DOHH2 (cell line): ENCODE measurements at regions not wholly inside any gene's neighbourhood (a gene's known extent, or its start where the extent isn't known, plus 50 kb on each side); places are given as distances from the start of the nearest gene placed in this dataset.

Source experiments
- H3F3A ChIP-seq: fragments of 200-600 bp; sonication (generic), shearing (Covaris generic); 2 replicates; pipeline ENCODE4 v1.6.0; 2016; ENCODE audit warnings: antibody characterized with exemption, mild to moderate bottlenecking; ENCODE audit not compliant: control insufficient read depth, insufficient read depth
- H3K27ac ChIP-seq: fragments of 200-600 bp; sonication (generic); 2 replicates; pipeline ENCODE4 v1.5.1; 2014; ENCODE audit warnings: low read depth, mild to moderate bottlenecking, low read length, moderate library complexity
- H3K27me3 ChIP-seq: fragments of 200-600 bp; sonication (generic); 2 replicates; pipeline ENCODE4 v1.6.1; 2014; ENCODE audit warnings: mild to moderate bottlenecking, low read length, mixed read lengths; ENCODE audit not compliant: control insufficient read depth
- H3K36me3 ChIP-seq: fragments of 200-600 bp; sonication (generic); 2 replicates; pipeline ENCODE4 v1.6.1; 2014; ENCODE audit warnings: mild to moderate bottlenecking, low read length, moderate library complexity, mixed read lengths; ENCODE audit not compliant: control insufficient read depth
- H3K4me1 ChIP-seq: fragments of 200-600 bp; sonication (generic); 2 replicates; pipeline ENCODE4 v1.6.1; 2014; ENCODE audit warnings: mild to moderate bottlenecking, low read length, mixed read lengths; ENCODE audit not compliant: control insufficient read depth
- H3K4me2 ChIP-seq: fragments of 200-600 bp; sonication (generic); 2 replicates; pipeline ENCODE4 v1.6.0; 2014; ENCODE audit warnings: mild to moderate bottlenecking, low read length, moderate library complexity
- H3K4me3 ChIP-seq: fragments of 200-600 bp; sonication (generic); 2 replicates; pipeline ENCODE4 v1.5.1; 2014; ENCODE audit warnings: mild to moderate bottlenecking, low read length, mixed read lengths
- H3K79me2 ChIP-seq: fragments of 200-600 bp; sonication (generic); 2 replicates; pipeline ENCODE4 v1.6.1; 2014; ENCODE audit warnings: mild to moderate bottlenecking, low read length, mixed read lengths; ENCODE audit not compliant: control insufficient read depth
- H3K9me2 ChIP-seq: fragments of 200-600 bp; sonication (generic); replicated peaks from 2 replicates; pipeline ENCODE4 v1.6.1; 2014; ENCODE audit warnings: mild to moderate bottlenecking, low read length, mixed read lengths; ENCODE audit not compliant: control insufficient read depth
- H3K9me3 ChIP-seq: fragments of 200-600 bp; sonication (generic); 2 replicates; pipeline ENCODE4 v1.6.1; 2014; ENCODE audit warnings: antibody characterized with exemption, low read length, mixed read lengths; ENCODE audit not compliant: control insufficient read depth, insufficient read depth
- H4K20me1 ChIP-seq: fragments of 200-600 bp; sonication (generic); 2 replicates; pipeline ENCODE4 v1.6.0; 2014; ENCODE audit warnings: low read depth, mild to moderate bottlenecking, antibody characterized with exemption, low read length, moderate library complexity; ENCODE audit not compliant: control insufficient read depth, insufficient read depth
- CTCF ChIP-seq: fragments of 200-600 bp; sonication (generic); IDR thresholded peaks from one replicate; pipeline ENCODE4 v1.5.1; 2014; ENCODE audit warnings: antibody characterized with exemption, mild to moderate bottlenecking, low read depth, low read length; ENCODE audit not compliant: poor library complexity, severe bottlenecking
- EZH2phosphoT487 ChIP-seq: fragments of 200-600 bp; sonication (generic); IDR thresholded peaks from 2 replicates; pipeline ENCODE4 v1.6.1; 2017; ENCODE audit warnings: borderline replicate concordance, mild to moderate bottlenecking, antibody characterized with exemption, low read length, moderate library complexity, mixed read lengths

DNA sequence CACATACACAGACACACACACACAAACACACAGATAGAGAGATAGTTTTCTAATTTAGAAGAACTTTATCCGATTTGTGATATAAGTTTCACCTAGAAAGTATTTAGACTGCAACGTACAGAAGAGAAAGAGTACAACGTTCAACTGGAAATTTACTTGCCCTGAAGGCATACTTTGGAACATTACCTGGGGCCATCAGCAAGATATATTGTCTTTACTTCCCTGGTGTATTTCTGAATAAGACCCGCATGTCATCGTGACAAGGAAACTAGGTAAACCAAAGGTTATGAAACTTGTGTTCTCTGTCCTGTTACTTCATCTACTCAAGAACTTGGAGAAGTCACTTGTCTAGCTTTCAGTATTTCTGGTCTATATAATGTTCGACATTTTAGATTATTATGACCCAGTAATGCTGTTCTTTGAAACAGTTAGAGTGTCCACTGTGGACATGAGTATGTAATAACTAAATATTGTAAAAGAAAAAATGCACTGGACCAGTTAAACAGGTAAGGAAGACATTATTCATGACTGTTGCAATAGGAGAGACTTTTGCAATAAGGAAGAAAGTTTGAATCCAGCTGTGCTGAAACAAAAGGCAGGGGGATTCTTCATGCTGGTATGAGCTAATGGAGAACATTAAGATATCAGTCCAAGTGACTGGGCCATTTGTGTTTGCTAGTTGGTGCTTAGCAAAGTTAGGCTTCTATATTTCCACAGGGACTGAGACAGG is 1791.1 kb downstream of the MAT2B start:
- TF ChIP-seq EZH2phosphoT487 (no peak), CTCF (no peak)
- no peak overlapping the region for H3K4me2 ChIP-seq
- H3K9me3 ChIP-seq, result no peaks in the 10 kb centered on the region
- H3K4me3 ChIP-seq, result no peak overlapping the region
- no peaks in the 10 kb centered on the region for H4K20me1 ChIP-seq
- H3K9me2 ChIP-seq, result no peaks in the 10 kb centered on the region
- no peaks in the 10 kb centered on the region for H3K27me3 ChIP-seq
- no peaks in the 10 kb centered on the region for H3K79me2 ChIP-seq
- no peaks in the 10 kb centered on the region for H3F3A ChIP-seq
- H3K36me3 ChIP-seq, result no peaks in the 10 kb centered on the region
- H3K27ac ChIP-seq, result no peak overlapping the region
- no peaks in the 10 kb centered on the region for H3K4me1 ChIP-seq

- Histone ChIP-seq H3K9me3 (no peaks in the 10 kb centered on the region; the same call in 1 of the 2 replicates), H3K27ac (no peak overlapping the region), H4K20me1 (no peaks in the 10 kb centered on the region), H3K4me3 (no peak overlapping the region), H3K79me2 (no peaks in the 10 kb centered on the region), H3K36me3 (no peaks in the 10 kb centered on the region), H3F3A (no peaks in the 10 kb centered on the region), H3K9me2 (no peaks in the 10 kb centered on the region), H3K4me2 (no peak overlapping the region), H3K27me3 (no peaks in the 10 kb centered on the region), H3K4me1 (no peaks in the 10 kb centered on the region)
- TF ChIP-seq EZH2phosphoT487 (no peak), CTCF (no peak)
Measured at GRCh38 chr5:165304193-165304827, 1798.9 kb downstream of the MAT2B start.

DNA sequence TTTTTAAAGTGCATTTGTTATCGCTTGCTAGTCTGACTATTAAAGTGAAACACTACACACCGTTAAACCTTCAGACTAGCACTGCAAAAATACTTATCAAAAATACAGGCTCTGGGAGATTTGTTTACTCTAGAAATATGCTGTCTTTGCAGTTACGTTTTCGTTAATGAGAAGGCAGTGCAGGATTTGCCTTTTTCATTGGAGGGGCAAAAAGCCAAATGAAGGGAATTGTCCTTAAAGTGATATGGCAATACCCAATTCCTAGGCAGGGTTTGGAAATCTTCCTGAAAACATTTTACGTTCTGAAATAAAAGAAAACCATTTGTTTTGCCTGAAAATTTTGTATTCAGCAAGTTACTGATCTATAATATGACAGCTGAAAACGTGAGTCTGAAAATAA is 1800.2 kb downstream of the MAT2B start:
- Histone ChIP-seq H3F3A (no peaks in the 10 kb centered on the region), H4K20me1 (no peaks in the 10 kb centered on the region)

More for the DNA sequence above, 1800.2 kb downstream of the MAT2B start:
- Histone ChIP-seq H3K27me3 (no peaks in the 10 kb centered on the region), H3K4me1 (no peaks in the 10 kb centered on the region), H3K9me2 (no peaks in the 10 kb centered on the region), H3K4me3 (no peak overlapping the region), H3K4me2 (no peak overlapping the region), H3K79me2 (no peaks in the 10 kb centered on the region), H3K9me3 (no peaks in the 10 kb centered on the region; the same call in 1 of the 2 replicates), H3K27ac (no peak overlapping the region), H3K36me3 (no peaks in the 10 kb centered on the region)
- TF ChIP-seq EZH2phosphoT487 (no peak), CTCF (no peak)
